Suppressor macrophage treated with lipopolysaccharide for 1 hour (primary cell): ENCODE measurements at regions not wholly inside any gene's neighbourhood (a gene's known extent, or its start where the extent isn't known, plus 50 kb on each side); places are given as distances from the start of the nearest gene placed in this dataset.
"Not testable (repeated sequence)": the region's sequence is repeated elsewhere in the genome, so short reads cannot be mapped to it uniquely, and the experiment has no call there.

Experiments
- DNase-seq, 3 donors: peaks; one replicate each; pipeline ENCODE4 v3.0.0-alpha.2; 2020 to 2022

DNA sequence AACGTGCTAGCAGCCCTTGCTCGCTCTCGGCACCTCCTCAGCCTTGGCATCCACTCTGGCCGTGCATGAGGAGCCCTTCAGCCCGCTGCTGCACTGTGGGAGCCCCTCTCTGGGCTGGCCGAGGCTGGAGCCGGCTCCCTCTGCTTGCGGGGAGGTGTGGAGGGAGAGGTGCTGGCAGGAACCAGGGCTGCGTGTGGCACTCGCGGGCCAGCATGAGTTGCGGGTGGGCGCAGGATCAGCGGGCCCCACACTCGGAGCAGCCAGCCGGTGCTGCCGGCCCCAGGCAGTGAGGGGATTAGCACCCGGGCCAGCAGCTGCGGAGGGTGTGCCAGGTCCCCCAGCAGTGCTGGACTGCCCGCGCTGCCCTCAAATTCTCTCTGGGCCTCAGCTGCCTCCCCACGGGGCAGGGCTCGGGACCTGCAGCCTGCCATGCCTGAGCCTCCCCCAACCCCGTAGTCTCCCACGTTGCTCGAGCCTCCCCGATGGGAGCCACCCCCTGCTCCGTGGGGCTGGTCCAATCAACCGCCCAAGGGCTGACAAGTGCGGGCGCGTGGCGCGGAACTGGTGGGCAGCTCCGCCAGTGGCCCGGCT, 1743.4 kb upstream of the CELF4 start:
- not testable (repeated sequence) for DNase-seq

GRCh38 chr18:39305766-39306165, 1740.2 kb upstream of the CELF4 start:
- no peak for DNase-seq

DNA sequence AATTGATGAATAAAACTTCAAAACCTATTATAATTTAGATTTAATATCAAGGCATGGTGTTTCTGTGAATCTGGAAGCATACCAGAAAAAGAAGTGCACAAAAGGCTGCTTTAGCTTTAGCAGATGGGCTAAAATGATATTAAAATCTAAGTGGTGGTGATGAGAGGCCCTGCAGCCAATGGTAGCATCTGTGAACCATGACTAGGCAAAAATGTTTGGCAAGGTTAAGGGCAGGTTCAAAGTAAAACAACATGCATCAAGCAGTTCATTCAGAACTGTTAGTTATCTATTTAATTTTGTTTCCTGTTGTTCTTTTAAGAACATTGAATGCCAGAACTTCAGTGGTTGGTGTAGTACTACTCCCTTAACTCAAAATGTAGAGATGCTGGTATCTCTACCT, 1736.9 kb upstream of the CELF4 start:
- DNase-seq, result no peak

- no peak for DNase-seq
Observed at GRCh38 chr18:39299152-39299551, 1733.6 kb upstream of the CELF4 start.

GRCh38 chr18:39297225-39297624, 1731.6 kb upstream of the CELF4 start:
- DNase-seq, result no peak

DNA sequence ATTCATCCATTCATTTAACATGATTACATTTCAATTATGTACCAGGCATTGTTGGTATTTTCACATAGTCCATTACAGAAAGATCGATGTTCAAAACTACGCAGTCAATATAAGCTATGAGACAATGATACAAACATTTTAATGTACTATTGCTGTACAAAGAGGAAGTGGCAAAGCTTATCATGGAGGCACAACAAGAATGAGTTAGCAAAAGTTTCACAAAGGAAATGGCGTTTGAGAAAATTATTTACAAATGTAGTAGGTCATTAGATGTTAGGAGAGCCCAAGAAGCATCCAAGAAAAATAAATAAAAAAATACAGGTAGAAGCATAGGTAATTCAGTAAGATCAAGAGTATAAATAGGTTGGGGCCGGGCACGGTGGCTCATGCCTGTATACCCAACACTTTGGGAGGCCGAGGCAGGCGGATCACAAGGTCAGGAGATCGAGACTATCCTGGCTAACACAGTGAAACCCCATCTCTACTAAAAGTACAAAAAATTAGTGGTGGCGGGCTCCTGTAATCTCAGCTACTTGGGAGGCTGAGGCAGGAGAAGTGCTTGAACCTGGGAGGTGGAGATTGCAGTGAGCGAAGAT, 1730.8 kb upstream of the CELF4 start:
- no peak for DNase-seq

- DNase-seq, result no peak
Observed at GRCh38 chr18:39276764-39277163, 1711.2 kb upstream of the CELF4 start.

DNA sequence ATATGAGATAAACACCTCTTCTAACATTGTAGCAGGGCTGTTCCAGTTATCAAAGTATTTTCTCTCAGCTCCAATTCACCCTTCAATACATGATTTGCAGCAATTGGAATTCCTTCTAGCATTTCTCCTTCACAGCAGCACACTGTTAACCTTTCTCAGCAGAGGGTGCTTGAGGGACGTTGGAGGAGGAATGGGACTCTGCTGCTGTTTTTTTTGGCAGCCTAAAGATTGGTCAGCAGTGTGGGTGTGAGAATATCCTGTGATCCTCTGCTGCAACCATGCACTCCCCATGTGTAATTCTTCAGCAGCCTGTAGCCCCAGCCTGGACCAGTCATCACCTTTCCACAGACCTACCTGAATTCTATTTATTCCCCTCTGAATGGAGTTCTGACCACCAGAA, 1708.9 kb upstream of the CELF4 start:
- DNase-seq, result no peak

GRCh38 chr18:39272230-39272629, 1706.6 kb upstream of the CELF4 start:
- DNase-seq, result no peak

DNA sequence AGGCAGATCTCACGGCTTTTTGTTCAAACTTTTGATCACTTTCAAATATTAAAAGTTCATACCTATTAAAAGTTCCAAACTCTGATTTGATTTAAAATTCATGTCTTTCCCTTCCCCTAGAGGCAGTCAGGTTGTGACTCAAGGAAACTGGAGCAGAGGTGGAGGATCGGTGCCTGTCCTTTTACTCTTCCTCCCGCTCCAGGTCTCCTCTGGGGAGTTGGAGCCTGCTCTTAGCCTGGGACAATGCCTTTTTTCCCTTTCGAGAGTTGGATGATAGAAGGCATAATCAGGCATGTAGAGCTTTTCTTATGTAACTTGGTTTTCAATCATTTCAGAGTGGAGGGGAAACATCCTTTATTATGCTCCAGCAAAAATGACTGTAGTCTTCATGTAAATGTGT, 1706.1 kb upstream of the CELF4 start:
- no peak for DNase-seq

DNA sequence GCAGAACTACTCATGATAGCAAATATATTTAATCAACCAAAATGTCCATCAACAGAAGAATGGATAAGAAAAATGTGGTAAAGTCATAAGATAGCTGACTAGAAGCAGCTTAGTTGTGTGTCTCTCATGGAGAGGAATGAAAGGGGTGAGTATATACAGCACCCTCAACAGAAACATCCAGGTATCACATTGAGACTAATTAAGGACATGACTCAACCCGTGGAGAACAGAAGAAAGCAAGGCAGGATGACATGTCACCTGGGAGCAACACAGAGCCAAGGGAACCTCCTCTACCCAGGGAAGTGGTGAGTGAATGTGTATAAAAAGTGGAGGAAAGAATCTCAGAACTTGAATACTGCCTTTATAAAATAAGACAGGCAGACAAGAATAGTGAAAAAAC, 1695.0 kb upstream of the CELF4 start:
- DNase-seq, result no peak

GRCh38 chr18:39259736-39260135, 1694.1 kb upstream of the CELF4 start:
- no peak for DNase-seq

DNA sequence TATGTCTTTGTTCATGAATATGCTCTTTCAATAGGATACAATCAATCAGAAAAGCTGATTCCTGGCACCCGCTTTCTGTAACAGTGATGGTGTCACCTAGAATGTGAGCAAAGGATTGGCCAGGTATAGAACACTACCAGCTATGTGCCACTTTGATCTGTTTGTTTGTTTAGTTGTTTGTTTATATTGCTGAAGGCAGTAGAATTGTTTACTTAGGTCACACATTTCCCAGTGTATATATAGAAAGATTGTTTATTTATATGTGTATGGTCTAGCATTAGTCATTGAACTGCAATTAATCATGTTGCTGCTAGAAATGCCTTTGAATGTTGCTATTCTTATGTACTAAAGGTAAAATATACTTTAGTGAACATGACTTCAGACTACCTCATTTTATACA, 1678.6 kb upstream of the CELF4 start:
- no peak for DNase-seq

GRCh38 chr18:39241534-39241933, 1675.9 kb upstream of the CELF4 start:
- no peak for DNase-seq

DNA sequence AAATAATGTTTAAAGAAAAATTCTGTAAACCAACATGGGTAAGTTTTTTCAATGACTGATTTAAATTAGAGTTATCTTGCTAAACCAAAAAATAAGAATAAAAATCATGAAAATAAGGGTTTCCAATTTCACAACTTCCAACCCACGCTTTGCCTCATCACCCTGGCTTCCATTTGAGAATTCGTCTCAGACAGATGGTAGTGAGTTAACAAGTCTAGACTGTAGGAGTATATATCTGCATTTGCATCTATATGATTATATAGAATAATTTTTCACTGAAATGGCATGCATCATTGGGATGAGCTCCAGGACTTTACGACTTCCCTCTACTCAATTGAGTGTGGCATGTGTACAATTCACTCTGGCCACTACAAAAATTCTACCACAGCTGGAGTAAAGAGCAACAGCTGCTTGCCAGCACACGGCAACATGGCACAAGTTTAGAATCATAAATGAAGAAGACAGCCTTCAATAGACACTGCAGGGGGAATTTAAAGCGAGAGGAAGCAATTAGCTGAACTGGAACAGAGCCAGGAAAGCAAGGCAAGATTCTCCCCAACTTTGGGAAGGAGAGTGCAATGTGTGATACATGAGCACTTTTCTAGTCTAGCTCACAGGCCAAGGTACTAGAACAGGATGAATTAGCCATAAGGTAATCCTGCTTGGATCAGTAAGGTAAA, 1673.5 kb upstream of the CELF4 start:
- DNase-seq, result no peak

GRCh38 chr18:39235118-39235719, 1669.6 kb upstream of the CELF4 start:
- DNase-seq, result no peak

DNA sequence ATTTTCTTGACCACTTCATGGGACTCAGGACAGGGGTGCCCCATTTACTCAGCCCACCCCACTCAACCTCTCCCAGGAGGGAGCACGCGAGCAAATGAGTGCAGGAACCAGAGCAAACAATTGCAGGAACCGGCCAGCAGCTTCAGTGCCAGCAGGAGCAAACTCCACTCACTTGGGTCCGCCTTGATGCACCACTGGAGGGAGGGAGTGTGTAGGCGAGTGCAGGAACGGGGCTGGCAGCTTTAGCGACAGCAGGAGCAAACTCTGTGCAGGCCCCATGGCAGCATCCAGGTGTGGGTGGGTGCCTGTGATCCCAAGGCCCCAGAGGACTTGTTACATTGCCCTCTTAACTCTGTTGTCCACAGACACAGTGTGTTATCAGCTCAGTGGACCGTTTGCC, 1667.3 kb upstream of the CELF4 start:
- DNase-seq, result no peak

DNA sequence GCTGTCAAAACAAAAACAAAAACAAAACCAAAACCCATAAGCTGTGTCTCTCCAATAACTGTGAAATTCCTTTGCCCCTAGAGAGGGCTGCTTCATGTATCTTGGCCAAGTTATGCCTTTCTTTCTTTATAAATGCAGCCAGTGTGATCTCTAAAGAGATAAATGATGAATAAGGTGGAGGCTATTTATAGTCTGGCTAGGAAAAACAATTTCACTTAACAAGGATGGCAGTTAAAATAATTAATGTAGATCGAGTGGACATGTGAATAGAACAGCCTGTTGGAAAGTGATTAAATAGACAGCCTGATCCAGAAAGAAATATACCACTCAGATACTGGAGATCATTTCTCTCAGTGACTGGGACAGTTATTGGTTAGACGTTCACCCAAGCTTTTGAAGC, 1666.9 kb upstream of the CELF4 start:
- DNase-seq, result no peak

GRCh38 chr18:39230086-39230803, 1664.6 kb upstream of the CELF4 start:
- DNase-seq, result no peak

- DNase-seq, result not testable (repeated sequence)
Observed at GRCh38 chr18:39227769-39228168, 1662.2 kb upstream of the CELF4 start.

- no peak for DNase-seq
Observed at GRCh38 chr18:39225373-39225772, 1659.8 kb upstream of the CELF4 start.

DNA sequence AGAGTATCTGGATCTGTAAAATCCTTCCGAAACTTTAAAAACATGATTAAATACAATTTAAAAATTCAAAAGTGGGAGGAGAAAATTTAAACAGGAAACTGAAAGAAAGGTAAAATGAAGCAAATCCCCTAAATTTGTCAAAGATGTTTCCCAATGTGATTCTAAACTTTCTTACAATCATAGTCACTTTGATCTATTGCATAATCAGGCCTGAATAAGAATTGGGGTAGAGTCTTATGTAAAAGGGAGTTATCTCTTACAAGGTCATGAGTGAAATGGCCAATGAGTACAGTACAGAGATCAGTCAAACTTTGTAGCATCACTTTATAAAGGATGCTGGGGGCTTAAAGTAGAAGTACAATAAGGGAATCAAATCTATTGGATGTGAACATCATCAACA, 1657.7 kb upstream of the CELF4 start:
- no peak for DNase-seq

DNA sequence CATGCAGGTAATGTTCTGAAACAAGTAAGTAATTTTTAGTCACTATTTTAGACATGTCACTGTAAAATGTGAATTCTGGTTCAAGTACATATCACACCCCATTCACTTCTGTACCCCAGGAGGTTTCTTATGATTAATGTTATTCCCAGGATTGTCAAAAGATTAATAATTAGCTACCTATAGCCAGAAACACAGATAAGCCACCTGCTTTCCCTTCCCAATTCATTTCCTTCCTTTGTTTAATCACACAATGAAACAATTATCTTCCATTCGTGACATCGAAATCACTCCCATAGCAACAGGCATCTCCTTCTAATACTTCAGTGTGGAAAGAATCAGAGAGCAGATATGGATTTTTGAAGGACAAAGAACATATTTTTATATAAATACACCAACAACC, 1650.3 kb upstream of the CELF4 start:
- no peak for DNase-seq

- DNase-seq, result no peak
Observed at GRCh38 chr18:39211461-39211860, 1645.9 kb upstream of the CELF4 start.
